ENCODE measurements at regions not wholly inside any gene's neighbourhood (a gene's known extent, or its start where the extent isn't known, plus 50 kb on each side); places are given as distances from the start of the nearest gene placed in this dataset.
A peak's percentile ranks its signal among the peaks of the same experiment; 100 is the strongest.

DNA sequence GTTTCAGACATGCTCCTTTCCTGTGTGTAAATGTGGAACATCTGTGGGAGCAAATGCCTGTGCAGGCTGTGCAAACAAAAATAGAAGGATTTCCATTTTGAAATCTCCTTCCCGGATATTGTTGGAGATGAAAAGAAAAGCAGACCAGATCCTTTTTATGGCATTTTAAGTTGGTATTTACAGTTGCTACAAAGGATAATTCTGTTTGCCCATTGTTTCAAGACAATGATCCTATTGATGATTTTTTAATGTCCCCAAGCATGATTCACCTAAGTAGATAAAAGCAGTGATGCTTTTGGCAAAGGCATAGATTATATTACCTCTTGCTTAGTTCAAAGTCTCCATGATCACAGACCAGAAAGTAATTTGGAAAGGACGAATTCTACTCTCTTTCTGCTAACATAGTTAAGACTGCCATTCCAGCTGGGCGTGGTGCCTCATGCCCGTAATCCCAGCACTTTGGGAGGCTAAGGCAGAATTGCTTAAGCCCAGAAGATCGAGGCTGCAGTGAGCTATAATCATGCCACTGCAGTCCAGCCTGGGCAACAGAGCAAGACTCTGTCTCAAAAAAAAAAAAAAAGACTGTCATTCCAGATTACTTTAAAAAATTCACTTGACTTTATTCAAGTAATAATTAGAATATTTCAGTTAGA is 209.6 kb upstream of the SLC39A10 start:
- Mint-ChIP-seq H3K4me1 (no peaks in the 10 kb centered on the region), H3K9me3 (no peaks in the 10 kb centered on the region), H3K36me3 (ENCODE audit: low read depth) (no peaks in the 10 kb centered on the region), H3K4me3 (no peak overlapping the region), H3K27ac (no peak overlapping the region), H3K27me3 (ENCODE audit: low read depth, poor library complexity) (no peaks in the 10 kb centered on the region)
- no peak for DNase-seq
- TF ChIP-seq CTCF (IDR thresholded peaks at IDR 0.05): no peak

- no peak for DNase-seq
- peak overlapping the region; percentile 7 for H3K27ac Mint-ChIP-seq
- TF ChIP-seq CTCF (IDR thresholded peaks at IDR 0.05): no peak
- no peaks in the 10 kb centered on the region for H3K4me1 Mint-ChIP-seq
- peaks cover 16% of the 10 kb centered on the region for H3K36me3 Mint-ChIP-seq (ENCODE audit: low read depth)
- H3K9me3 Mint-ChIP-seq: peaks cover 17% of the 10 kb centered on the region
- no peak overlapping the region for H3K4me3 Mint-ChIP-seq
- H3K27me3 Mint-ChIP-seq (ENCODE audit: low read depth, poor library complexity): no peaks in the 10 kb centered on the region
Measured at GRCh38 chr2:195445639-195446038, 211.4 kb upstream of the SLC39A10 start.

DNA sequence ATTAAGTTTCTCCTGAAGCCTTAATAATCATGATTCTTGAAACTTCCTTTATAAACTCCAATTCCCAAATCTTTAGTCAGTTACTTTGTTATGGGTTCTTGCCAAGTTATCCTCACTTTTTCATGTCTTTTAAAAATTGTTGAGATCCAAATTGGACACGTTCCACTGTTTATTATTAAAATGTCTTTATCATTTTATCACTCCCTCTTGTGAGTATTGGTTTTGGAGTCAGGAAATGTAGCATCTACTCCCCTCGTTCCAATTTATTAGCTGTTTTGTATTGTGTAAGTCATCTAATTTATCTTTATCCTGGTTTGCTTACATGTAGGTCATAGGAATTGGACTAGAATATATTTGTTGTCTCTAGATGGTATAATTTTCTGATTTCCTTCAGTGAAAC is 213.1 kb upstream of the SLC39A10 start:
- no peak for DNase-seq
- Mint-ChIP-seq H3K4me1 (no peaks in the 10 kb centered on the region), H3K36me3 (ENCODE audit: low read depth) (peaks cover 16% of the 10 kb centered on the region), H3K9me3 (peaks cover 18% of the 10 kb centered on the region), H3K27me3 (ENCODE audit: low read depth, poor library complexity) (no peaks in the 10 kb centered on the region), H3K4me3 (no peak overlapping the region), H3K27ac (no peak overlapping the region)
- TF ChIP-seq CTCF (IDR thresholded peaks at IDR 0.05): no peak

DNA sequence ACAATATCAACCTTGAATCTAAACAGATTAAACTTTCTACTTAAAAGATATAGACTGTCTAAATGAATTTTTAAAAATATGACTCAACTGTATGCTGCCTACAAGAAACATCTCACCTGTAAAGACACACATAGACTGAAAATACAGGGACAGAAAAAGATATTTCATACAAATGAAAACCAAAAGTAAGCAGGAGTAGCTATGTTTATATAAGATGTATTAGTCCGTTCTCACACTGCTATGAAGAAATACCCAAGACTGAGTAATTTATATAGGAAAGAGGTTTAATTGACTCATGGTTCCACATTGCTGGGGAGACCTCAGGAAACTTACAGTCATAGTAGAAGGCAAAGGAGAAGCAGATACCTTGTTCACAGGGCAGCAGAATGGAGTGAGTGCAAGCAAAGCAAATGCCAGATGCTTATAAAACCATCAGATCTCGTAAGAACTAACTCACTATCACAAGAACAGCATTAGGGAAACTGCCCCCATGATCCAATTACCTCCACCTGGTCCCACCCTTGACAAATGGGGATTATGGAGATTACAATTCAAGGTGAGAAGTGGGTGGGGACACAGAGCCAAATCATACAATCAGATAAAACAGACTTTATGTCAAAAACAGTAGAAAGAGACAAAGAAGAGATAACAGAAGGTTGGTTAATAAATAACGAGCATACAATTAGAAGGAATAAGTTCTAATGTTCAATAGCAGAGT is 214.4 kb upstream of the SLC39A10 start:
- H3K4me1 Mint-ChIP-seq: no peaks in the 10 kb centered on the region
- DNase-seq: no peak
- peaks cover 16% of the 10 kb centered on the region for H3K36me3 Mint-ChIP-seq (ENCODE audit: low read depth)
- no peak overlapping the region for H3K4me3 Mint-ChIP-seq
- peaks cover 18% of the 10 kb centered on the region for H3K9me3 Mint-ChIP-seq
- no peak overlapping the region for H3K27ac Mint-ChIP-seq
- H3K27me3 Mint-ChIP-seq (ENCODE audit: low read depth, poor library complexity): no peaks in the 10 kb centered on the region
- TF ChIP-seq CTCF (IDR thresholded peaks at IDR 0.05): no peak

DNA sequence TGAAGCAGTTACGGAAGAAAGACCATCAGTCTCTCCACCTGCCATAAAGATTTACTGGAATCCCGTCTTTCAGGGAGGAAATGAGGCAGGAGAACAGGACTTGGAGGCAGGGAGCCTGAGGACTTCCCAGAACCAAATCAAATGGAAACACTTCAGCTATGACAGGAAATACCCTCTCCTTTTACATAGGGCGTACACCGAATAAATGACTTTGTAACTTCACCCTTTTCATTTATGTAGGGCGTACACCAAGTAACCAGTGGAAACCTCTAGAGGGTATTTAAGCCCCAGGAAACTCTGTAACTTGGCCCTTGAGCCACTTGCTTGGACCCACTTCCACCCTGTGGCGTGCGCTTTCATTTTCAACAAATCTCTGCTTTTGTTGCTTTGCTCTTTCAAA is 218.3 kb upstream of the SLC39A10 start:
- no peaks in the 10 kb centered on the region for H3K4me1 Mint-ChIP-seq
- no peaks in the 10 kb centered on the region for H3K27me3 Mint-ChIP-seq (ENCODE audit: low read depth, poor library complexity)

More for the DNA sequence above, 218.3 kb upstream of the SLC39A10 start:
- H3K27ac Mint-ChIP-seq: no peak overlapping the region
- no peak for TF ChIP-seq CTCF (IDR thresholded peaks at IDR 0.05)
- H3K9me3 Mint-ChIP-seq: peaks cover 19% of the 10 kb centered on the region
- no peak overlapping the region for H3K4me3 Mint-ChIP-seq
- peaks cover 16% of the 10 kb centered on the region for H3K36me3 Mint-ChIP-seq (ENCODE audit: low read depth)
- no peak for DNase-seq
